ENCODE measurements at regions not wholly inside any gene's neighbourhood (a gene's known extent, or its start where the extent isn't known, plus 50 kb on each side); places are given as distances from the start of the nearest gene placed in this dataset.

DNA sequence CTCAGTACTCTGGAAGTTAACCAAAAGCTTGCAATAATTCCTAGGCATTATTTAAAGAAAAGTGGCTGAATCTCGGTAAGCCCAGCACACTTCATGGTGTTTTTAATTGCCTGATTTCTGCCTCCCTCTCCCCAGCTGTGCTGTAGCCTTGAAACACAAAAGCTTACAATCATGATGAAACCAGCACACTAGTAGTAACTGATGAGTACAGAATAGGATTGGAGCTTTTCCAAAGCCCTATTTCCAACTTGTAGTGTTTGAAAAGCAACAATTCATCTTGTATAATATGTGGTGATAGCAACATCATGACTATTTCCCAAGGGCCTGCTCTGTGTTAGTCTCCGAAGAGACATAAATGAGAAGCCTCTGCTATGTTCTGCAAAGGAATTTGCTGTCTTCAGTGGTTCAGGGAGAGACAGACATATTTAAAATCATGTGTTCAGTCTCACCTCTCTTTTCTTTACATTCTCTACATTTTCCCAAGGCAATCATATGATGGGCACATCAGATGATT is 1015.0 kb downstream of the BCL11A start:
- DNase-seq: no peak
- TF ChIP-seq POLR2A (IDR thresholded peaks at IDR 0.05) (no peak), CTCF (IDR thresholded peaks at IDR 0.05) (no peak)

GRCh38 chr2:59532808-59533207 is 1020.6 kb downstream of the BCL11A start:
- TF ChIP-seq CTCF (IDR thresholded peaks at IDR 0.05) (no peak), POLR2A (IDR thresholded peaks at IDR 0.05) (no peak)
- no peak overlapping the region for H3K27ac ChIP-seq
- H3K4me1 ChIP-seq: no peaks in the 10 kb centered on the region
- H3K9me3 ChIP-seq: no peaks in the 10 kb centered on the region
- DNase-seq: no peak
- H3K36me3 ChIP-seq: no peaks in the 10 kb centered on the region
- H3K4me3 ChIP-seq: no peak overlapping the region
- H3K27me3 ChIP-seq: no peaks in the 10 kb centered on the region

More for the DNA sequence above, 1015.0 kb downstream of the BCL11A start:
- Histone ChIP-seq H3K4me3 (no peak overlapping the region), H3K27ac (no peak overlapping the region), H3K27me3 (no peaks in the 10 kb centered on the region), H3K9me3 (no peaks in the 10 kb centered on the region), H3K4me1 (no peaks in the 10 kb centered on the region), H3K36me3 (no peaks in the 10 kb centered on the region)

- Histone ChIP-seq H3K4me1 (no peaks in the 10 kb centered on the region), H3K27ac (no peak overlapping the region), H3K27me3 (no peaks in the 10 kb centered on the region), H3K9me3 (no peaks in the 10 kb centered on the region), H3K4me3 (no peak overlapping the region), H3K36me3 (no peaks in the 10 kb centered on the region)
- no peak for TF ChIP-seq POLR2A (IDR thresholded peaks at IDR 0.05)
- TF ChIP-seq CTCF (IDR thresholded peaks at IDR 0.05): no peak
- DNase-seq: no peak
Observed at GRCh38 chr2:59530258-59530657, 1023.2 kb downstream of the BCL11A start.

DNA sequence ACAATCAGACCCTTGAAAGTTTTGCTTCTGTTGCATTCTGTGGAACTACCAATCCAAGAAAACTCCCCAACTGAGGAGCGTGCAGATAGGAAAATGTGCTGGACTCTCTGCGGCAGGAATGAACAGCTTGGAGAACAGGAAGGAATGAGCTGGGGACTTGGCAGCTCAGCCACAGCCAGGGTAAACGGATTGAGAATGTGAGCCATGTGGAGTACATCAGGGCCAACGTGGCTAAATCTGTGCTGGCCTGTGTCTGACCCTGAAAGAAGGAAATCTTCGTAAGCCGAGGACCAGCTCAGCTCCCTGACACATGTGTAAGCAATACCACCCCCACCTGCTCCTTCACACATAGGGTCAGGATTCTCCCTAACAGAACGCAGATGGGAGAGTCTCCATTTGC is 1023.7 kb downstream of the BCL11A start:
- H3K4me3 ChIP-seq: no peak overlapping the region
- DNase-seq: no peak
- H3K27me3 ChIP-seq: no peaks in the 10 kb centered on the region
- H3K9me3 ChIP-seq: no peaks in the 10 kb centered on the region
- H3K27ac ChIP-seq: no peak overlapping the region
- TF ChIP-seq CTCF (IDR thresholded peaks at IDR 0.05): no peak
- H3K4me1 ChIP-seq: no peaks in the 10 kb centered on the region
- H3K36me3 ChIP-seq: no peaks in the 10 kb centered on the region

- DNase-seq: no peak
- H3K4me3 ChIP-seq: no peak overlapping the region
- no peak overlapping the region for H3K27ac ChIP-seq
- H3K27me3 ChIP-seq: no peaks in the 10 kb centered on the region
- H3K4me1 ChIP-seq: no peaks in the 10 kb centered on the region
- H3K9me3 ChIP-seq: no peaks in the 10 kb centered on the region
- no peaks in the 10 kb centered on the region for H3K36me3 ChIP-seq
- TF ChIP-seq POLR2A (IDR thresholded peaks at IDR 0.05): no peak
- no peak for TF ChIP-seq CTCF (IDR thresholded peaks at IDR 0.05)
Observed at GRCh38 chr2:59528525-59528924, 1024.9 kb downstream of the BCL11A start.

GRCh38 chr2:59502981-59503380 is 1050.5 kb downstream of the BCL11A start:
- H3K9me3 ChIP-seq: no peaks in the 10 kb centered on the region
- no peak for TF ChIP-seq POLR2A (IDR thresholded peaks at IDR 0.05)
- TF ChIP-seq CTCF (IDR thresholded peaks at IDR 0.05): no peak
- DNase-seq: no peak
- no peaks in the 10 kb centered on the region for H3K27me3 ChIP-seq
- H3K36me3 ChIP-seq: no peaks in the 10 kb centered on the region
- H3K4me1 ChIP-seq: no peaks in the 10 kb centered on the region
- H3K4me3 ChIP-seq: no peak overlapping the region
- no peak overlapping the region for H3K27ac ChIP-seq

Measured in Peyer's patch (tissue), 4 donors.